ENCODE measurements at regions not wholly inside any gene's neighbourhood (a gene's known extent, or its start where the extent isn't known, plus 50 kb on each side); places are given as distances from the start of the nearest gene placed in this dataset.

- H3K36me3 ChIP-seq (ENCODE audit: control insufficient read depth in 2 of 2, insufficient read depth in 1 of 2, low read length in 2 of 2): no peaks in the 10 kb centered on the region
- peak; percentile 99 for TF ChIP-seq ZNF266 (tag by site-specific recombination; IDR thresholded peaks at IDR 0.05; ENCODE audit: low read depth)
- no peak for TF ChIP-seq ZNF843 (tag by site-specific recombination; IDR thresholded peaks at IDR 0.05)
- TF ChIP-seq ZBTB8A (tag by site-specific recombination; IDR thresholded peaks at IDR 0.05): no peak
- H3K4me1 ChIP-seq (ENCODE audit: control insufficient read depth, insufficient read depth, low read length): peaks cover 14% of the 10 kb centered on the region
- CTCF ChIA-PET: interaction anchor here (1.5 kb wide), 1 partner anchor 15 kb away, joined by 4 read pairs; no protein-coding TSS in a partner anchor
- no peak overlapping the region for H3K4me3 ChIP-seq (ENCODE audit: low read depth, low read length)
- POLR2A ChIA-PET: no interaction called here
- H3K27ac ChIP-seq (ENCODE audit: extremely low read depth, low read depth, low read length): no peak overlapping the region
- no peaks in the 10 kb centered on the region; the same call in 1 of the 2 replicates for H3K9me3 ChIP-seq (ENCODE audit: control insufficient read depth, insufficient read depth, low read depth, low read length)
Observed at GRCh38 chr21:38142224-38142623, 114.6 kb upstream of the KCNJ15 start.

GRCh38 chr21:38144193-38144592 lies 112.6 kb upstream of the KCNJ15 start:
- Histone ChIP-seq H3K27ac (ENCODE audit: extremely low read depth, low read depth, low read length) (no peak overlapping the region), H3K36me3 (ENCODE audit: control insufficient read depth in 2 of 2, insufficient read depth in 1 of 2, low read length in 2 of 2) (no peaks in the 10 kb centered on the region), H3K9me3 (ENCODE audit: control insufficient read depth, insufficient read depth, low read depth, low read length) (no peaks in the 10 kb centered on the region; the same call in 1 of the 2 replicates), H3K4me3 (ENCODE audit: low read depth, low read length) (no peak overlapping the region), H3K4me1 (ENCODE audit: control insufficient read depth, insufficient read depth, low read length) (peaks cover 14% of the 10 kb centered on the region)
- POLR2A ChIA-PET: no interaction called here
- CTCF ChIA-PET: interaction anchor here (0.6 to 1.2 kb wide), 3 partner anchors 14 to 467 kb away, joined by 3 to 4 read pairs (median 3); no protein-coding TSS in a partner anchor
- TF ChIP-seq ZNF362 (tag by site-specific recombination; IDR thresholded peaks at IDR 0.05) (no peak), PRDM10 (tag by site-specific recombination; IDR thresholded peaks at IDR 0.05) (no peak), SP7 (tag by site-specific recombination; IDR thresholded peaks at IDR 0.05) (no peak), ZBTB49 (tag by site-specific recombination; IDR thresholded peaks at IDR 0.05; ENCODE audit: low read depth) (no peak), ZNF214 (tag by site-specific recombination; IDR thresholded peaks at IDR 0.05; ENCODE audit: borderline replicate concordance) (no peak), ZNF654 (tag by site-specific recombination; IDR thresholded peaks at IDR 0.05; ENCODE audit: low read depth) (no peak), ZNF10 (tag by site-specific recombination; IDR thresholded peaks at IDR 0.05) (no peak)
- TF ChIP-seq, protein P1, sequence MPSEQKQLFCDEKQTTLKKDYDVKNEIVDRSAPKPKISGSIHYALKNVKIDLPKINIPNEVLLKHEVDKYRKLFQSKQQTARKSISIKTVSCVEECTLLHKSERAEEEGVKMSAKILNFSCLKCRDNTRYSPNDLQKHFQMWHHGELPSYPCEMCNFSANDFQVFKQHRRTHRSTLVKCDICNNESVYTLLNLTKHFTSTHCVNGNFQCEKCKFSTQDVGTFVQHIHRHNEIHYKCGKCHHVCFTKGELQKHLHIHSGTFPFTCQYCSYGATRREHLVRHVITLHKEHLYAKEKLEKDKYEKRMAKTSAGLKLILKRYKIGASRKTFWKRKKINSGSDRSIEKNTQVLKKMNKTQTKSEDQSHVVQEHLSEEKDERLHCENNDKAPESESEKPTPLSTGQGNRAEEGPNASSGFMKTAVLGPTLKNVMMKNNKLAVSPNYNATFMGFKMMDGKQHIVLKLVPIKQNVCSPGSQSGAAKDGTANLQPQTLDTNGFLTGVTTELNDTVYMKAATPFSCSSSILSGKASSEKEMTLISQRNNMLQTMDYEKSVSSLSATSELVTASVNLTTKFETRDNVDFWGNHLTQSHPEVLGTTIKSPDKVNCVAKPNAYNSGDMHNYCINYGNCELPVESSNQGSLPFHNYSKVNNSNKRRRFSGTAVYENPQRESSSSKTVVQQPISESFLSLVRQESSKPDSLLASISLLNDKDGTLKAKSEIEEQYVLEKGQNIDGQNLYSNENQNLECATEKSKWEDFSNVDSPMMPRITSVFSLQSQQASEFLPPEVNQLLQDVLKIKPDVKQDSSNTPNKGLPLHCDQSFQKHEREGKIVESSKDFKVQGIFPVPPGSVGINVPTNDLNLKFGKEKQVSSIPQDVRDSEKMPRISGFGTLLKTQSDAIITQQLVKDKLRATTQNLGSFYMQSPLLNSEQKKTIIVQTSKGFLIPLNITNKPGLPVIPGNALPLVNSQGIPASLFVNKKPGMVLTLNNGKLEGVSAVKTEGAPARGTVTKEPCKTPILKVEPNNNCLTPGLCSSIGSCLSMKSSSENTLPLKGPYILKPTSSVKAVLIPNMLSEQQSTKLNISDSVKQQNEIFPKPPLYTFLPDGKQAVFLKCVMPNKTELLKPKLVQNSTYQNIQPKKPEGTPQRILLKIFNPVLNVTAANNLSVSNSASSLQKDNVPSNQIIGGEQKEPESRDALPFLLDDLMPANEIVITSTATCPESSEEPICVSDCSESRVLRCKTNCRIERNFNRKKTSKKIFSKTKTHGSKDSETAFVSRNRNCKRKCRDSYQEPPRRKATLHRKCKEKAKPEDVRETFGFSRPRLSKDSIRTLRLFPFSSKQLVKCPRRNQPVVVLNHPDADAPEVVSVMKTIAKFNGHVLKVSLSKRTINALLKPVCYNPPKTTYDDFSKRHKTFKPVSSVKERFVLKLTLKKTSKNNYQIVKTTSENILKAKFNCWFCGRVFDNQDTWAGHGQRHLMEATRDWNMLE (tag by site-specific recombination; conservative IDR thresholded peaks at IDR 0.05; ENCODE audit: low read depth): no peak
- TF ChIP-seq, protein P2, sequence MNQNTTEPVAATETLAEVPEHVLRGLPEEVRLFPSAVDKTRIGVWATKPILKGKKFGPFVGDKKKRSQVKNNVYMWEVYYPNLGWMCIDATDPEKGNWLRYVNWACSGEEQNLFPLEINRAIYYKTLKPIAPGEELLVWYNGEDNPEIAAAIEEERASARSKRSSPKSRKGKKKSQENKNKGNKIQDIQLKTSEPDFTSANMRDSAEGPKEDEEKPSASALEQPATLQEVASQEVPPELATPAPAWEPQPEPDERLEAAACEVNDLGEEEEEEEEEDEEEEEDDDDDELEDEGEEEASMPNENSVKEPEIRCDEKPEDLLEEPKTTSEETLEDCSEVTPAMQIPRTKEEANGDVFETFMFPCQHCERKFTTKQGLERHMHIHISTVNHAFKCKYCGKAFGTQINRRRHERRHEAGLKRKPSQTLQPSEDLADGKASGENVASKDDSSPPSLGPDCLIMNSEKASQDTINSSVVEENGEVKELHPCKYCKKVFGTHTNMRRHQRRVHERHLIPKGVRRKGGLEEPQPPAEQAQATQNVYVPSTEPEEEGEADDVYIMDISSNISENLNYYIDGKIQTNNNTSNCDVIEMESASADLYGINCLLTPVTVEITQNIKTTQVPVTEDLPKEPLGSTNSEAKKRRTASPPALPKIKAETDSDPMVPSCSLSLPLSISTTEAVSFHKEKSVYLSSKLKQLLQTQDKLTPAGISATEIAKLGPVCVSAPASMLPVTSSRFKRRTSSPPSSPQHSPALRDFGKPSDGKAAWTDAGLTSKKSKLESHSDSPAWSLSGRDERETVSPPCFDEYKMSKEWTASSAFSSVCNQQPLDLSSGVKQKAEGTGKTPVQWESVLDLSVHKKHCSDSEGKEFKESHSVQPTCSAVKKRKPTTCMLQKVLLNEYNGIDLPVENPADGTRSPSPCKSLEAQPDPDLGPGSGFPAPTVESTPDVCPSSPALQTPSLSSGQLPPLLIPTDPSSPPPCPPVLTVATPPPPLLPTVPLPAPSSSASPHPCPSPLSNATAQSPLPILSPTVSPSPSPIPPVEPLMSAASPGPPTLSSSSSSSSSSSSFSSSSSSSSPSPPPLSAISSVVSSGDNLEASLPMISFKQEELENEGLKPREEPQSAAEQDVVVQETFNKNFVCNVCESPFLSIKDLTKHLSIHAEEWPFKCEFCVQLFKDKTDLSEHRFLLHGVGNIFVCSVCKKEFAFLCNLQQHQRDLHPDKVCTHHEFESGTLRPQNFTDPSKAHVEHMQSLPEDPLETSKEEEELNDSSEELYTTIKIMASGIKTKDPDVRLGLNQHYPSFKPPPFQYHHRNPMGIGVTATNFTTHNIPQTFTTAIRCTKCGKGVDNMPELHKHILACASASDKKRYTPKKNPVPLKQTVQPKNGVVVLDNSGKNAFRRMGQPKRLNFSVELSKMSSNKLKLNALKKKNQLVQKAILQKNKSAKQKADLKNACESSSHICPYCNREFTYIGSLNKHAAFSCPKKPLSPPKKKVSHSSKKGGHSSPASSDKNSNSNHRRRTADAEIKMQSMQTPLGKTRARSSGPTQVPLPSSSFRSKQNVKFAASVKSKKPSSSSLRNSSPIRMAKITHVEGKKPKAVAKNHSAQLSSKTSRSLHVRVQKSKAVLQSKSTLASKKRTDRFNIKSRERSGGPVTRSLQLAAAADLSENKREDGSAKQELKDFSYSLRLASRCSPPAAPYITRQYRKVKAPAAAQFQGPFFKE (tag by site-specific recombination; IDR thresholded peaks at IDR 0.05; ENCODE audit: borderline replicate concordance): no peak
- TF ChIP-seq, protein P3, sequence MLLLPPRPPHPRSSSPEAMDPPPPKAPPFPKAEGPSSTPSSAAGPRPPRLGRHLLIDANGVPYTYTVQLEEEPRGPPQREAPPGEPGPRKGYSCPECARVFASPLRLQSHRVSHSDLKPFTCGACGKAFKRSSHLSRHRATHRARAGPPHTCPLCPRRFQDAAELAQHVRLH (tag by site-specific recombination; IDR thresholded peaks at IDR 0.05): no peak
